Vagina (tissue), 2 donors: ENCODE measurements at regions not wholly inside any gene's neighbourhood (a gene's known extent, or its start where the extent isn't known, plus 50 kb on each side); places are given as distances from the start of the nearest gene placed in this dataset.
A peak's percentile ranks its signal among the peaks of the same experiment; 100 is the strongest.

Experiments used
- CTCF ChIP-seq, 3 experiments: fragments of 450-650 bp in 2 of 3; fragments of 200-600 bp in 1 of 3; sonication (generic) in 1 of 3; IDR thresholded peaks; one replicate each; pipeline ENCODE4 v1.5.1; 2017 to 2019; ENCODE audit warnings: antibody characterized with exemption in 3 of 3, mild to moderate bottlenecking in 2 of 3, moderate library complexity in 2 of 3
- POLR2A ChIP-seq, 2 donors: fragments of 450-650 bp; IDR thresholded peaks; one replicate each; pipeline ENCODE4 v1.6.1; 2017; ENCODE audit warnings: antibody characterized with exemption in 2 of 2, mild to moderate bottlenecking in 2 of 2, moderate library complexity in 2 of 2

GRCh38 chr9:91089405-91090129 lies 272.2 kb downstream of the AUH start:
- no peak for TF ChIP-seq POLR2A (IDR thresholded peaks at IDR 0.05)
- TF ChIP-seq CTCF (IDR thresholded peaks at IDR 0.05) = peak in 1 of 3 experiments; percentile 18
